H1 (cell line): ENCODE measurements at regions not wholly inside any gene's neighbourhood (a gene's known extent, or its start where the extent isn't known, plus 50 kb on each side); places are given as distances from the start of the nearest gene placed in this dataset.

Source experiments
- PHF8 ChIP-seq: fragments of 200-600 bp; sonication (generic); conservative IDR thresholded peaks from 2 replicates; pipeline ENCODE4 v1.7.1; 2012; ENCODE audit warnings: low read depth, mild to moderate bottlenecking, inconsistent platforms, low read length, moderate library complexity
- SP1 ChIP-seq: IDR thresholded peaks from 2 replicates; pipeline ENCODE4 v1.6.1; 2011; ENCODE audit warnings: low read depth, low read length
- SP4 ChIP-seq: IDR thresholded peaks from 2 replicates; pipeline ENCODE4 v1.6.1; 2012; ENCODE audit warnings: low read length, inconsistent platforms
- TAF7 ChIP-seq: optimal IDR thresholded peaks from 2 replicates; pipeline ENCODE3; 2011; ENCODE audit warnings: low read depth, mild to moderate bottlenecking, inconsistent platforms, low read length, moderate library complexity, borderline replicate concordance
- TBP ChIP-seq: IDR thresholded peaks from 2 replicates; pipeline ENCODE4 v1.6.1; 2011; ENCODE audit warnings: low read depth, low read length, improper control_type of control experiment
- TF ChIP-seq, protein P1 (sequence below): IDR thresholded peaks from 2 replicates; pipeline ENCODE4 v1.6.1; 2011; ENCODE audit warnings: low read depth, mild to moderate bottlenecking, low read length; ENCODE audit not compliant: insufficient read depth

DNA sequence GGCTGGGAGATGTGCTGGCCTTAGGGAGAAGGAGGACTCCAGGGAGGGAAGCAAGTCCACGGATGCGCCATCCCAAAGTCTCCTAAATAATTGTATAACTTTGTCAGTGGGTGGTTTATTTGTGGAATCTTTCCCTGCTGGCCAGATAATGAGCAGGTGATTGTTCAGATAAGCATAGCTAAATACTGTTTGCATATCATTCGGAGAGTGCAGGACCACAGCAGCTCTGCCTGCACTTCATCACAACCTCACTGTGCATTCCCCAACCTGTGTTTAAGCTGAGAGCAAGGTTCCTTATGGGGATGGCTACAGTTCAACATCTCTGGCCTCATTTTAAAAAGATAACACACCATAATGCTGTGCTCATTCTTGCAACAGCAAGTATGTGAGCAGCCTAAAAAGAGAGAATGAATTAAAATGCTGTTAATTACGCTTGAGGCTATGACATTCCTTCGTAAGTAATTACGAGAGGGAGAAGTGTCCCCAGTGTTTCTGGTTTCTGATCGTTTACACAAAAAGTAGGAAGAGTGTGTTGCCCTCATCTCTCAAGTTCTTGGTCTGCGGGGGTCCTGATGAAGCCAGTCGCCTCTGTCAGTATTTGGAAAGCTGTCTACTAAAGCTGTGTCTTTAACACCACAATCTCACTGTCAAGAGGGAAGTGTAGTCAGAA, 272.0 kb upstream of the RORA start (continued):
- TF ChIP-seq, protein P1, sequence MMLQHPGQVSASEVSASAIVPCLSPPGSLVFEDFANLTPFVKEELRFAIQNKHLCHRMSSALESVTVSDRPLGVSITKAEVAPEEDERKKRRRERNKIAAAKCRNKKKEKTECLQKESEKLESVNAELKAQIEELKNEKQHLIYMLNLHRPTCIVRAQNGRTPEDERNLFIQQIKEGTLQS: no peak
- TF ChIP-seq SP1: no peak
- no peak for TF ChIP-seq SP4
- no peak for TF ChIP-seq TAF7
- TF ChIP-seq TBP: no peak
- TF ChIP-seq PHF8: no peak
